ENCODE measurements at regions not wholly inside any gene's neighbourhood (a gene's known extent, or its start where the extent isn't known, plus 50 kb on each side); places are given as distances from the start of the nearest gene placed in this dataset.
A peak's percentile ranks its signal among the peaks of the same experiment; 100 is the strongest.

- TF ChIP-seq CTCF (conservative IDR thresholded peaks at IDR 0.05; ENCODE audit: low read depth, low read length): no peak
- no peak overlapping the region for H3K4me3 ChIP-seq (ENCODE audit: low read length)
- no peak for DNase-seq (ENCODE audit: low read depth)
Measured at GRCh38 chrX:27924718-27925117, 56.5 kb downstream of the DCAF8L1 start.

- no peak for DNase-seq (ENCODE audit: low read depth)
- no peak overlapping the region for H3K4me3 ChIP-seq (ENCODE audit: low read length)
- no peak for TF ChIP-seq CTCF (conservative IDR thresholded peaks at IDR 0.05; ENCODE audit: low read depth, low read length)
Measured at GRCh38 chrX:27924261-27924660, 57.0 kb downstream of the DCAF8L1 start.

- peak; percentile 36 for TF ChIP-seq CTCF (conservative IDR thresholded peaks at IDR 0.05; ENCODE audit: low read depth, low read length)
- no peak overlapping the region for H3K4me3 ChIP-seq (ENCODE audit: low read length)
- no peak for DNase-seq (ENCODE audit: low read depth)
Measured at GRCh38 chrX:27918799-27919198, 62.5 kb downstream of the DCAF8L1 start.

GRCh38 chrX:27917713-27918500 lies 63.3 kb downstream of the DCAF8L1 start:
- TF ChIP-seq CTCF (conservative IDR thresholded peaks at IDR 0.05; ENCODE audit: low read depth, low read length): no peak
- H3K4me3 ChIP-seq (ENCODE audit: low read length): no peak overlapping the region
- DNase-seq (ENCODE audit: low read depth): no peak

GRCh38 chrX:27915617-27916016 lies 65.6 kb downstream of the DCAF8L1 start:
- TF ChIP-seq CTCF (conservative IDR thresholded peaks at IDR 0.05; ENCODE audit: low read depth, low read length): no peak
- no peak for DNase-seq (ENCODE audit: low read depth)
- H3K4me3 ChIP-seq (ENCODE audit: low read length): no peak overlapping the region

- no peak for TF ChIP-seq CTCF (conservative IDR thresholded peaks at IDR 0.05; ENCODE audit: low read depth, low read length)
- DNase-seq (ENCODE audit: low read depth): no peak
- H3K4me3 ChIP-seq (ENCODE audit: low read length): no peak overlapping the region
Measured at GRCh38 chrX:27910412-27910811, 70.8 kb downstream of the DCAF8L1 start.

- no peak for DNase-seq (ENCODE audit: low read depth)
- TF ChIP-seq CTCF (conservative IDR thresholded peaks at IDR 0.05; ENCODE audit: low read depth, low read length): no peak
- H3K4me3 ChIP-seq (ENCODE audit: low read length): no peak overlapping the region
Measured at GRCh38 chrX:27903960-27904359, 77.3 kb downstream of the DCAF8L1 start.
